Activated naive CD8-positive, alpha-beta T cell (primary cell): ENCODE measurements at regions not wholly inside any gene's neighbourhood (a gene's known extent, or its start where the extent isn't known, plus 50 kb on each side); places are given as distances from the start of the nearest gene placed in this dataset.

Experiments
- H3K27ac Mint-ChIP-seq: one replicate; pipeline ENCODE4 v1.8.0; 2021; ENCODE audit warnings: mixed read lengths
- H3K27me3 Mint-ChIP-seq: one replicate; pipeline ENCODE4 v1.8.0; 2021; ENCODE audit warnings: mixed read lengths
- H3K36me3 Mint-ChIP-seq: one replicate; pipeline ENCODE4 v1.8.0; 2021; ENCODE audit warnings: mixed read lengths
- H3K4me1 Mint-ChIP-seq: one replicate; pipeline ENCODE4 v1.8.0; 2021; ENCODE audit warnings: low read depth, mixed read lengths
- H3K4me3 Mint-ChIP-seq: one replicate; pipeline ENCODE4 v1.8.0; 2021; ENCODE audit warnings: mild to moderate bottlenecking, mixed read lengths
- H3K9me3 Mint-ChIP-seq: one replicate; pipeline ENCODE4 v1.8.0; 2021; ENCODE audit warnings: low read depth, mixed read lengths

- H3K27ac Mint-ChIP-seq: no peak overlapping the region
- no peak overlapping the region for H3K4me3 Mint-ChIP-seq
- peaks cover 5% of the 10 kb centered on the region for H3K36me3 Mint-ChIP-seq
- no peaks in the 10 kb centered on the region for H3K9me3 Mint-ChIP-seq
- peaks cover 29% of the 10 kb centered on the region for H3K4me1 Mint-ChIP-seq
- peaks cover 56% of the 10 kb centered on the region for H3K27me3 Mint-ChIP-seq
Measured at GRCh38 chr6:105983763-105984162, 102.4 kb upstream of the PRDM1 start.

GRCh38 chr6:105982761-105983540 is 103.2 kb upstream of the PRDM1 start:
- Mint-ChIP-seq H3K27me3 (peaks cover 57% of the 10 kb centered on the region), H3K36me3 (peaks cover 5% of the 10 kb centered on the region), H3K4me3 (no peak overlapping the region), H3K9me3 (no peaks in the 10 kb centered on the region), H3K27ac (no peak overlapping the region), H3K4me1 (peaks cover 34% of the 10 kb centered on the region)

GRCh38 chr6:105981888-105982358 is 104.2 kb upstream of the PRDM1 start:
- Mint-ChIP-seq H3K27me3 (peaks cover 51% of the 10 kb centered on the region), H3K9me3 (no peaks in the 10 kb centered on the region), H3K4me1 (peaks cover 33% of the 10 kb centered on the region), H3K4me3 (peak overlapping the region; percentile 64), H3K27ac (no peak overlapping the region), H3K36me3 (peaks cover 7% of the 10 kb centered on the region)

DNA sequence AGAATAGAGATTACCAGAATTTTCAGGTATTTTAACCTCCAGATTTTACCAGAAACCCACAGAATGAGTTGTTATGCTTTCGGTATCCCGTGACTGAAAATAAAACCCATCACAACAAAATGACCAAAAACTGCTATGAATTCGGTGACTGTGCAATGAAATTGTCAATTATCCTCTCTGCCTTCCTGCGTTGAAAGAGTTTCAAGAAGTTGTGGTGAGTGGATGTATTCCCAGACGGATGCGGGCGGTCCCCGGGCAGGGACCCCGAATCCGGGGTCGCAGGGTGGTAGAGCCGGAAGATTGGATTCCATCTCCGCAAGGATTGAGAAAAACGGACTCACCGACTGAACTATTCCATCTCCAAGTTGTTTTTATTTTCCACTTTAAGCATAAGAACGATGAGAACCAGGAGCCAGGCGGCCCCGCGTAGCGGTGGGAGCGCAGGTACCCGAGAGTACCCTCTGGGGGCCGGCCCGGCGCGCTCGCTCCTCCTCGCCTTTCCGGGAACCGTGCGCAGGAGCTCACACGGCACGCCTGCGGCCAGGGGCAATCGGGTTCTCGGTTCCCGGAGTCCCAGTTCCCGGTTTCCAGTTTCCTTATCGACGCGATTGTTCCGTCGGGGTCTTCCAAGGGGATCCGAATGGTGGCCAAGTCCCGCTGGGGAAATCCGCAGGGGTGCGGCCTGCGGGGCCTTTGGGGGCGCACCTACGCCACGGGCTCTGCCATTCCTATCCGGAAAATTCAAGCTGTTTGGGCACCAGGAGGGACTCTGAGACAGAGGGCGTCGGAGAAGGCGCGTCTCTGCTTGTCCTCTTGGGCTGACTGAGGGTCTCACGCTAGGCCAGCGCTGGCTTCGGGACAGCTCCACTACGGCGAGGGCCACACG is 104.9 kb upstream of the PRDM1 start:
- peak overlapping the region; percentile 82 for H3K27ac Mint-ChIP-seq
- no peaks in the 10 kb centered on the region for H3K9me3 Mint-ChIP-seq
- H3K36me3 Mint-ChIP-seq: peaks cover 7% of the 10 kb centered on the region
- peaks cover 31% of the 10 kb centered on the region for H3K4me1 Mint-ChIP-seq
- H3K27me3 Mint-ChIP-seq: peaks cover 45% of the 10 kb centered on the region
- H3K4me3 Mint-ChIP-seq: peak overlapping the region; percentile 84

DNA sequence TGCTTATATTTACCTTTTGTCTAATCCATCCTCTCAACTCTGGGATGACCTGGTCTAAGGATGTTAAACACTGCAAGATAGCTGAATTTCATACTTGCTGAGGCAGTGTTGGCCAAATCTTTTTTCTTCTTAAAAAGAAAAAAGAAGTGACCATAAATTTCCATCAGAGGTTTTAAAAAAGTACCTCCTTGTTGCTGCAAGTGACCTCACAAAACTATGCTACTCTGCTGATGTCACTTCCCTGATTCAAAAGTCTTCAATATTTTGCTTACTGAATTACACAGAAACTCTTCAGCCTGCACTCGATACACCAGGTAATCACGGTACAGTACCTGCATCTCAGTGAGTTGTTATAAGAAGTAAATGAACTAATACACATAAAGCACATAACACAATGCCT is 107.2 kb upstream of the PRDM1 start:
- H3K36me3 Mint-ChIP-seq: peaks cover 7% of the 10 kb centered on the region
- H3K27ac Mint-ChIP-seq: no peak overlapping the region
- peaks cover 30% of the 10 kb centered on the region for H3K27me3 Mint-ChIP-seq
- H3K9me3 Mint-ChIP-seq: no peaks in the 10 kb centered on the region
- H3K4me3 Mint-ChIP-seq: no peak overlapping the region
- peaks cover 25% of the 10 kb centered on the region for H3K4me1 Mint-ChIP-seq

DNA sequence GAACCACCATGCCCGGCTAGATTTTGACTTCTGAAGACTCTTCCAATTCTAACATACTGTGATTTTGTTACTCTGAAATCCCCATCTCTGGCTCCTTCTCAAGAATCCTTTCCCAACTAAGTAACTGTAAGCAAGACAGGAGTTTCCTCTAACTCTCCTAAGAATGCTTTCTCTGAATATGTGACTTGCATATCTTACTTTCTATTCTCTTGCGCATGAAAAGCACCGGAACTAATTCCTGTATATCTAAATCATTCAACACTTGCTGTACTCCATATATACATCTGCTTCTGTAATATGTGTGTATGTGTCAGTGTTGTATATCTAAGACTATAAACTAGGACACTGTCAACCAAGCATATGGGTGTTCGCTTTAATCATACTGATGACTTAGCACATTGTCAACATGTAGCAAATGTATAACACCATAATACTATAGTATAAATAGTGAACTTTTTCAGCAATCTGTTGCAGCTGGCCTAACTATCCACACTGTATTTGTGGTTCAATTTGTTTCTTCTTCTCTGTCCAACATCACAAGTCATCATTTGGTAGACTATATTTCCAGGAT is 108.1 kb upstream of the PRDM1 start:
- Mint-ChIP-seq H3K9me3 (peaks cover 8% of the 10 kb centered on the region), H3K4me3 (no peak overlapping the region), H3K4me1 (peaks cover 25% of the 10 kb centered on the region), H3K27ac (no peak overlapping the region), H3K36me3 (peaks cover 12% of the 10 kb centered on the region), H3K27me3 (peaks cover 24% of the 10 kb centered on the region)

GRCh38 chr6:105974986-105975385 is 111.2 kb upstream of the PRDM1 start:
- H3K36me3 Mint-ChIP-seq: peaks cover 13% of the 10 kb centered on the region
- peaks cover 13% of the 10 kb centered on the region for H3K4me1 Mint-ChIP-seq
- H3K4me3 Mint-ChIP-seq: no peak overlapping the region
- H3K27me3 Mint-ChIP-seq: peaks cover 11% of the 10 kb centered on the region
- no peak overlapping the region for H3K27ac Mint-ChIP-seq
- peaks cover 25% of the 10 kb centered on the region for H3K9me3 Mint-ChIP-seq

GRCh38 chr6:105972440-105972839 is 113.7 kb upstream of the PRDM1 start:
- H3K27ac Mint-ChIP-seq: no peak overlapping the region
- H3K9me3 Mint-ChIP-seq: peaks cover 37% of the 10 kb centered on the region
- H3K27me3 Mint-ChIP-seq: no peaks in the 10 kb centered on the region
- H3K36me3 Mint-ChIP-seq: peaks cover 14% of the 10 kb centered on the region
- no peak overlapping the region for H3K4me3 Mint-ChIP-seq
- no peaks in the 10 kb centered on the region for H3K4me1 Mint-ChIP-seq

DNA sequence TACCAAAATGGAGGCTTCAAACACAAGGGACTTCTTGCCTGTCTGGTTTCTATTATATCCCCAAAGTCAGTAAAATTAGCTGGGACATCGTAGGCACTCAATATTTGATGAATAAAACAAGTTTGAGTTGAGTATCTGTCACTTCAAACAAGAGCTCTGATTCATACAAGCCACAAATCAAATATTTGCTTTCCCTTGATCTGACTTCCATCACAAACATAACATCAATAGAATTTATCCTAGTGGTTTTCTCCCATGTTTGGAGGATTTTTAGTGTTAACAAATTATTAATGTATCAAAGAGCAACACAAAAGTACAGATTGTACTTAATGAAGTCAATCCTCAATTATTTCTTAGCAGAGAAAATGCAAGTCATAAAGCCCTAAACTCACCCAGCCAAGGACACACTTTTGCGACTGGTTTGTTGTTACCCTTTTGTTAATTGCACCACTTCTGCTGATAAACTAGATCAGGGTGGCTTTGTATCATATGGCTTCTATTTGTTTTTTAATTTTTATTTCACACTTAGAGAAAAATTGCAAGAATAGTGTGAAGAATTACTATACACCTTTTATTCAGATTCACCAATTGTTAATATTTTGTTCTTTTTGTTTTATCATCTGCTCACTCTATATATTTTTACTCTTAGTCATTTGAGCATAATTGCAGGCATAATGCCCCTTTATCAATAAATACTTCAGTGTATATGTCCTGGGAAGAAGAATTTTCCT is 117.4 kb upstream of the PRDM1 start:
- no peaks in the 10 kb centered on the region for H3K4me1 Mint-ChIP-seq
- H3K4me3 Mint-ChIP-seq: no peak overlapping the region
- peaks cover 2% of the 10 kb centered on the region for H3K27me3 Mint-ChIP-seq
- H3K27ac Mint-ChIP-seq: no peak overlapping the region
- H3K9me3 Mint-ChIP-seq: peaks cover 37% of the 10 kb centered on the region
- H3K36me3 Mint-ChIP-seq: peaks cover 14% of the 10 kb centered on the region

DNA sequence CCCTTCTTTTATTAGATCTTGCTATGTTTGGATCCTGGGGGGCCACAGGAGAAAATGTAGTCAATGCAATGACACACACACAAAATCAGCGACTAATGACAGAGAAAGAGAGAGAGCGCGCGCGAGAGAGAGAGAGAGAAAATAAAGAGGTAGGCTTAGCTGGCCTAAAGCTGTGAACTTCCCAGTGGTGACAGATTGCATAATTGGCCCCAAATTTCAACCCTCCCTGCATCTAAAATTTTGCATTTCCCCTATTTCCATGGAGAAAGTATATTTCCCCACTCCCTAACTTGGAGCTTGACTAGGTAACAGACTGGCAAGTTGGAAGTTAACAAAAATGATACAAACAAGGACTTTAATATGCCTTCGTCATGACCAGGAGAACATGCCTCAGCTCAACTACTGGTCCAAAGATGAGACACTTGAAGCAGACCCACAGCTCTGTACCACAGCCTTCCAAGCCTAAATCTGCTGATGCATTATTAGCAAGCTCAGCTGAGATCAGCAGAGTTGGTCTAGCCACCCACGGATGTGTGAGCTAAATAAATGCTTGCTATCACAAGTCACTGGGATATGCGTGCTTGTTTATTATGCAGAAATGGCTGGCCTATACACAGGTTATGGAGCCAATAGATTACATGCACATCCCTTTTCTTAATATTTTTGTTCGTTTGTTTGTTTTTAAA is 118.1 kb upstream of the PRDM1 start:
- H3K4me3 Mint-ChIP-seq: no peak overlapping the region
- peaks cover 29% of the 10 kb centered on the region for H3K9me3 Mint-ChIP-seq
- peaks cover 2% of the 10 kb centered on the region for H3K27me3 Mint-ChIP-seq
- H3K4me1 Mint-ChIP-seq: no peaks in the 10 kb centered on the region
- H3K36me3 Mint-ChIP-seq: peaks cover 9% of the 10 kb centered on the region
- no peak overlapping the region for H3K27ac Mint-ChIP-seq

- Mint-ChIP-seq H3K27ac (no peak overlapping the region), H3K4me3 (no peak overlapping the region), H3K36me3 (peaks cover 4% of the 10 kb centered on the region), H3K9me3 (peaks cover 14% of the 10 kb centered on the region), H3K4me1 (no peaks in the 10 kb centered on the region), H3K27me3 (peaks cover 2% of the 10 kb centered on the region)
Measured at GRCh38 chr6:105966481-105966880, 119.7 kb upstream of the PRDM1 start.

DNA sequence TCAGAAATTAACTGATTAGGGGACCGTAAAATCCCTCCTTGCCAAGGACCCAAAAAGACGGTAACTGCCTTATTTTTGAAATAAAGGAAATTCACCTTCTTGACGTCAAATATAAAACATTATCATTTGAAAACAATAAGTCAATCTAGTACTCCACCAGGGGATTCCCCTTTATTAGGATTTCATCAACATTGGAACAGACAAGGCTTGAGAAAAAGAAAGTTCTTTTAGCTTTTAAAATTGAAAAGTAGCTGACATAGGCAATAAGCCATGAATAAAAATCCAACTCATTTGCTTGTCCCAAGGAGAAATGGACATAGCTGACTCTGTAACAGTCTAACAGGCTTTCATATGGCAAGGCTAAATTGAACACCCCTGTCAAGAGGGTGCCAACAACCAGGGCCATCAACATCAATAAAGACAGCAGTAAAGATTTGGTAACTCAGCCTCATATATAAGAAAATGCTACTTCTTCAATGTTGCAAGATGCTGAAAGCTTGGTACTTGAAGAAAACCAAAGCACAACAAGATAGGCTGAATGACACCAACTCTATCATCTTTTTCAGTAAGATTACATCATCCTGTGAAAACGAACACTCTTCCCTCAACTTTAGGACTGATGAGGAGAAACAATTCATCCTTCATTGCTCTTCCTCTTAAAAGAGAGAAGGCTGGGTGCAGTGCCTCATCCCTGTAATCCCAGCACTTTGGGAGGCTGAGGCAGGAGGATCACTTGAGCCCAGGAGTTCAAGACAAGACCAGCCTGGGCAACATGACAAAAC is 121.0 kb upstream of the PRDM1 start:
- Mint-ChIP-seq H3K4me3 (no peak overlapping the region), H3K36me3 (peaks cover 4% of the 10 kb centered on the region), H3K4me1 (no peaks in the 10 kb centered on the region), H3K9me3 (peaks cover 12% of the 10 kb centered on the region), H3K27me3 (peaks cover 2% of the 10 kb centered on the region), H3K27ac (no peak overlapping the region)

- no peak overlapping the region for H3K27ac Mint-ChIP-seq
- H3K4me1 Mint-ChIP-seq: no peaks in the 10 kb centered on the region
- no peak overlapping the region for H3K4me3 Mint-ChIP-seq
- H3K9me3 Mint-ChIP-seq: no peaks in the 10 kb centered on the region
- H3K36me3 Mint-ChIP-seq: peaks cover 3% of the 10 kb centered on the region
- H3K27me3 Mint-ChIP-seq: peaks cover 4% of the 10 kb centered on the region
Measured at GRCh38 chr6:105954148-105954547, 132.0 kb upstream of the PRDM1 start.
